ENCODE measurements at regions not wholly inside any gene's neighbourhood (a gene's known extent, or its start where the extent isn't known, plus 50 kb on each side); places are given as distances from the start of the nearest gene placed in this dataset.

DNA sequence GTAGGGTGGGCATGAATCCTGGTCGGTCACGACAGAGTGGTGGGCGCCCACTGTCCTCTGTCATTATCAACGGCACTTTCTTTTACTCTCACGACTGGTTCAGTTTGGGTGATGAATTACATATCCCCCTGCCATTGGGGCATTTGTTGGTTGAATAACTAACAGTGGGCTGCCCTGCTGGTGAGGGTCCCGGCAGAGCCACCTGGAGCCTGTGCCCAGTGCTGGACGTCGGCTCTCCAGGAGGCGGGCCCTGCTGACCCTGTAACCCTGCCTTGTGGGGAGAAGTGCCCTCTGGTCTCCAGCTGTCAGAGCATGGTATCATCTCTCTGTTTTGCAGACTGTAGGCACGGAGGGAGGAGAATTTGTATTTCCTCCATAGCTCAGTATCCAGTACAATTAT, 199.1 kb downstream of the GLRX3 start:
- TF ChIP-seq CTCF (IDR thresholded peaks at IDR 0.05), result no peak
- H3K4me3 ChIP-seq, result no peak overlapping the region
- no peak for DNase-seq
- intact Hi-C loops (cut with DNase I, micrococcal nuclease), result no loop called here
- no peaks in the 10 kb centered on the region for H3K9me3 ChIP-seq
- H3K36me3 ChIP-seq (ENCODE audit: low read depth), result no peaks in the 10 kb centered on the region
- H3K4me1 ChIP-seq (ENCODE audit: low read depth), result no peaks in the 10 kb centered on the region
- no peak for ATAC-seq

GRCh38 chr10:130336617-130337304, 200.6 kb downstream of the GLRX3 start:
- intact Hi-C loops (cut with DNase I, micrococcal nuclease), result no loop called here
- Histone ChIP-seq H3K36me3 (ENCODE audit: low read depth) (no peaks in the 10 kb centered on the region), H3K4me3 (no peak overlapping the region), H3K4me1 (ENCODE audit: low read depth) (no peaks in the 10 kb centered on the region), H3K9me3 (no peaks in the 10 kb centered on the region)
- TF ChIP-seq CTCF (IDR thresholded peaks at IDR 0.05), result no peak
- ATAC-seq, result no peak
- no peak for DNase-seq

- intact Hi-C loops (cut with DNase I, micrococcal nuclease), result no loop called here
- Histone ChIP-seq H3K36me3 (ENCODE audit: low read depth) (no peaks in the 10 kb centered on the region), H3K9me3 (no peaks in the 10 kb centered on the region), H3K4me3 (no peak overlapping the region), H3K4me1 (ENCODE audit: low read depth) (no peaks in the 10 kb centered on the region)
- ATAC-seq, result no peak
- no peak for TF ChIP-seq CTCF (IDR thresholded peaks at IDR 0.05)
- no peak for DNase-seq
These were observed 201.1 kb downstream of the GLRX3 start for GRCh38 chr10:130337305-130337640.

DNA sequence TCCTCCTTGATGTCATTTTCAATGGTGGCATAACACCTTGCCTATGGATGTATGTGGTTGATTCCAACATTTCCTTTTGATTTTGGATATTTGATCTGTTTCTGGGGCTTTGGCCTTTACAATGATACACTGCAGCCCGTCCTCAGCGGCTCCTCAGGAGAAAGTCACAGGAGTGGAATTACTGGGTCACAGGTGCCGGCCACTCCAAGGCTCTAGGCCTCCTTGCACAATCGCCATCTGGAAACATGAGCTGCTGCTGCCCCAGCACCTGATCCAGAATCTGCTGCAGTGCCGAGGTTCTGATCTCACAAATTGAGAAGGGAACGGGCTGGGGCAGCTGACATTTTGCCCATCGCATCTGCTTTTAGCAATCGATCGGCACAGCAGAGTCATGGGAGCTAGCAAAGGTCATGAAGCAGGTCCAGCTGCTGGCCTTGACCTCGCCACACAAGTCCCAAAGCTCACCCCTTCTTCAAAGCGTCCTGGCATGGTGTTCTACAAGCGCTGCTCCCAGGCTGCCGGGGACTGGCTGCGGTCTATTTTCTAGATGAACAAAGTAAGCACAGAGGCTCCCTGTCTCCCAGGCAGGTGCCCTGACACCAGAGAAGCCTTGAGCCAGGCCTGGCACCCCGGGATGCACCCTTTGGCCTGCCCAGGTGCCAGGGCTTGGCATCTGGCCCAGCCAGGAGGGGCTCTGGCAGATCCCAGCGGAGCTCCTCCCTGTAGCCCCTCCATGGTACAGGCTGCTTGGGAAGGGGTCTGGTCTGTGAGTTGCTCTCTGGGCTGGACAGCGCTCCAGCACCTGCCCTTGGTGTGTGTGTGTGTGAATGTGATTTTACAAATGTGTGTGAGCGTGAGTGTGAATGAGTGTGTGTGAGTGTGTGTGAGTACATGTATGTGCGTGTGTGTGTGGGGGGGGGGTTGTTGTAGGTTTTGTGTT, 201.8 kb downstream of the GLRX3 start:
- intact Hi-C loops (cut with DNase I, micrococcal nuclease), result no loop called here
- Histone ChIP-seq H3K9me3 (no peaks in the 10 kb centered on the region), H3K4me1 (ENCODE audit: low read depth) (no peaks in the 10 kb centered on the region), H3K36me3 (ENCODE audit: low read depth) (no peaks in the 10 kb centered on the region), H3K4me3 (no peak overlapping the region)
- no peak for TF ChIP-seq CTCF (IDR thresholded peaks at IDR 0.05)
- no peak for ATAC-seq
- no peak for DNase-seq

DNA sequence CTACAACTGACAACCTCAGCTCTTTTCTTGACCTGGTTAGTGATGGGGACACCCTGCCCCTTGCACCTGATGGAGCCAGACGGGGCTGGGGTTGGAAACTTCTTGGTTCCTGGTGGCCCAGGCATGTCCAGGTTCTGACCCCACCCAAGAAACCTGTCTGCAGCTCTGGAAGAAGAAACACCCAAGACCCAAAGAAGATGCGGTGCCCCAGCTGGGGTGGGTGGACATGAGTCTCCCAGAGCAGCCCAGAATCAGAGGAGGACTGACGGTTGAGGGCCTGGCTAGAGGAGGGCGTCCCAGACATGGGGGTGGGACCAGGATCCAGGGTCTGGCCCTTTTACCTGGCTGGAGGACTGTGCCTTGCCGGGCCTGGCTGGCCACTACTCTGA, 202.4 kb downstream of the GLRX3 start:
- Histone ChIP-seq H3K36me3 (ENCODE audit: low read depth) (no peaks in the 10 kb centered on the region), H3K4me3 (no peak overlapping the region), H3K9me3 (no peaks in the 10 kb centered on the region), H3K4me1 (ENCODE audit: low read depth) (no peaks in the 10 kb centered on the region)
- no peak for DNase-seq
- TF ChIP-seq CTCF (IDR thresholded peaks at IDR 0.05), result no peak
- ATAC-seq, result no peak
- intact Hi-C loops (cut with DNase I, micrococcal nuclease), result no loop called here
